ENCODE measurements at regions not wholly inside any gene's neighbourhood (a gene's known extent, or its start where the extent isn't known, plus 50 kb on each side); places are given as distances from the start of the nearest gene placed in this dataset.
"Not testable (repeated sequence)": the region's sequence is repeated elsewhere in the genome, so short reads cannot be mapped to it uniquely, and the experiment has no call there.

- not testable (repeated sequence) for H3K9ac ChIP-seq (ENCODE audit: low read length); H3K79me1 ChIP-seq (replicated peaks; ENCODE audit: low read length, poor library complexity, severe bottlenecking); H3K4me3 ChIP-seq (ENCODE audit: insufficient read depth in 1 of 2, low read depth in 1 of 2, low read length in 2 of 2); H3K23ac ChIP-seq (ENCODE audit: low read length in 2 of 2); H3K4ac ChIP-seq (ENCODE audit: low read depth in 1 of 2, low read length in 2 of 2); DNase-seq; H4K8ac ChIP-seq (ENCODE audit: low read length); H3K4me1 ChIP-seq (ENCODE audit: control insufficient read depth, insufficient read depth, low read depth, low read length); H3K18ac ChIP-seq (ENCODE audit: low read depth in 1 of 2, low read length in 2 of 2); H3K27me3 ChIP-seq (ENCODE audit: control insufficient read depth in 1 of 2, insufficient read depth in 1 of 2, low read length in 2 of 2); H2BK12ac ChIP-seq (ENCODE audit: low read length in 2 of 2); H3K27ac ChIP-seq (ENCODE audit: low read length, poor library complexity, severe bottlenecking); H2BK15ac ChIP-seq (ENCODE audit: low read depth, poor library complexity, severe bottlenecking); H3K4me2 ChIP-seq (ENCODE audit: low read length, poor library complexity, severe bottlenecking); H2AK5ac ChIP-seq (ENCODE audit: low read length, severe bottlenecking); H2BK5ac ChIP-seq (ENCODE audit: low read depth, low read length, poor library complexity, severe bottlenecking); H3K14ac ChIP-seq (ENCODE audit: low read length in 2 of 2); H2AFZ ChIP-seq (ENCODE audit: low read depth, low read length); H3K36me3 ChIP-seq (ENCODE audit: control insufficient read depth in 1 of 2, insufficient read depth in 2 of 2, low read depth in 1 of 2, low read length in 2 of 2); H3K9me3 ChIP-seq (ENCODE audit: control insufficient read depth, low read length); H4K91ac ChIP-seq (ENCODE audit: low read length); H2BK120ac ChIP-seq (ENCODE audit: low read depth, low read length)
- WGBS = no CpG with 5 or more reads among the region's 2 CpGs
These were observed 217.8 kb downstream of the BCL2L11 start for GRCh38 chr2:111338474-111338873.

DNA sequence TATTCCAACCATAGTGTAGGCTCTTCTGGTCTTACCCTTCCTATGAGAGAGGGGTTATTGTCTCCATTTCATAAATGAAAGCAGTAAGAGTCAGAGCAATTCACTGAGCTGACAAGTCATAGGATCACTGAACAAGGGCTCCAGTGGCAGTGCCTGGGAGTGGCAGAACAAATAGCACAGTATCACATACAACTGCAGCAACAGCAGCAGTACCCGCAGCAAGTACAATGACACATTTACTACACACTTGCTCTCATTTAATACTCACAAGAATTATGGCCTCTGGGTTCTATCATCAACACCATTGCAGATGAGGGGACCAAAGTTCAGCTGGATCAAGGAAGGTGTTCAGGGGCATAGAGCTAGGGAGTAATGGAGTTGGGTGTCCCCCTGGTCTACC is 218.8 kb downstream of the BCL2L11 start:
- not testable (repeated sequence) for H3K79me1 ChIP-seq (replicated peaks; ENCODE audit: low read length, poor library complexity, severe bottlenecking); H2AK5ac ChIP-seq (ENCODE audit: low read length, severe bottlenecking); H3K4me1 ChIP-seq (ENCODE audit: control insufficient read depth, insufficient read depth, low read depth, low read length); H3K36me3 ChIP-seq (ENCODE audit: control insufficient read depth in 1 of 2, insufficient read depth in 2 of 2, low read depth in 1 of 2, low read length in 2 of 2); H3K14ac ChIP-seq (ENCODE audit: low read length in 2 of 2); H2BK5ac ChIP-seq (ENCODE audit: low read depth, low read length, poor library complexity, severe bottlenecking); H2BK12ac ChIP-seq (ENCODE audit: low read length in 2 of 2); H3K23ac ChIP-seq (ENCODE audit: low read length in 2 of 2); H3K9me3 ChIP-seq (ENCODE audit: control insufficient read depth, low read length); H3K9ac ChIP-seq (ENCODE audit: low read length); H3K18ac ChIP-seq (ENCODE audit: low read depth in 1 of 2, low read length in 2 of 2); H2BK15ac ChIP-seq (ENCODE audit: low read depth, poor library complexity, severe bottlenecking); DNase-seq; H2AFZ ChIP-seq (ENCODE audit: low read depth, low read length); H3K4ac ChIP-seq (ENCODE audit: low read depth in 1 of 2, low read length in 2 of 2); H2BK120ac ChIP-seq (ENCODE audit: low read depth, low read length); H3K4me2 ChIP-seq (ENCODE audit: low read length, poor library complexity, severe bottlenecking); H4K8ac ChIP-seq (ENCODE audit: low read length); H3K4me3 ChIP-seq (ENCODE audit: insufficient read depth in 1 of 2, low read depth in 1 of 2, low read length in 2 of 2); H3K27me3 ChIP-seq (ENCODE audit: control insufficient read depth in 1 of 2, insufficient read depth in 1 of 2, low read length in 2 of 2); H3K27ac ChIP-seq (ENCODE audit: low read length, poor library complexity, severe bottlenecking); H4K91ac ChIP-seq (ENCODE audit: low read length)
- WGBS = no CpG with 5 or more reads among the region's 1 CpG

GRCh38 chr2:111344590-111344989 is 223.9 kb downstream of the BCL2L11 start:
- not testable (repeated sequence) for H3K27ac ChIP-seq (ENCODE audit: low read length, poor library complexity, severe bottlenecking); H3K18ac ChIP-seq (ENCODE audit: low read depth in 1 of 2, low read length in 2 of 2); H2AFZ ChIP-seq (ENCODE audit: low read depth, low read length); H3K27me3 ChIP-seq (ENCODE audit: control insufficient read depth in 1 of 2, insufficient read depth in 1 of 2, low read length in 2 of 2); H3K14ac ChIP-seq (ENCODE audit: low read length in 2 of 2); H3K4ac ChIP-seq (ENCODE audit: low read depth in 1 of 2, low read length in 2 of 2); H3K79me1 ChIP-seq (replicated peaks; ENCODE audit: low read length, poor library complexity, severe bottlenecking); H4K91ac ChIP-seq (ENCODE audit: low read length); H3K23ac ChIP-seq (ENCODE audit: low read length in 2 of 2); H3K9me3 ChIP-seq (ENCODE audit: control insufficient read depth, low read length); DNase-seq; H3K4me1 ChIP-seq (ENCODE audit: control insufficient read depth, insufficient read depth, low read depth, low read length); H2AK5ac ChIP-seq (ENCODE audit: low read length, severe bottlenecking); H3K4me2 ChIP-seq (ENCODE audit: low read length, poor library complexity, severe bottlenecking); H3K4me3 ChIP-seq (ENCODE audit: insufficient read depth in 1 of 2, low read depth in 1 of 2, low read length in 2 of 2); H4K8ac ChIP-seq (ENCODE audit: low read length); H2BK5ac ChIP-seq (ENCODE audit: low read depth, low read length, poor library complexity, severe bottlenecking); H2BK15ac ChIP-seq (ENCODE audit: low read depth, poor library complexity, severe bottlenecking); H2BK12ac ChIP-seq (ENCODE audit: low read length in 2 of 2); H3K36me3 ChIP-seq (ENCODE audit: control insufficient read depth in 1 of 2, insufficient read depth in 2 of 2, low read depth in 1 of 2, low read length in 2 of 2); H2BK120ac ChIP-seq (ENCODE audit: low read depth, low read length); H3K9ac ChIP-seq (ENCODE audit: low read length)
- WGBS = no CpG with 5 or more reads among the region's 2 CpGs

GRCh38 chr2:111345439-111345838 is 224.7 kb downstream of the BCL2L11 start:
- not testable (repeated sequence) for H2BK15ac ChIP-seq (ENCODE audit: low read depth, poor library complexity, severe bottlenecking); H2BK120ac ChIP-seq (ENCODE audit: low read depth, low read length); H3K23ac ChIP-seq (ENCODE audit: low read length in 2 of 2); DNase-seq; H3K4me1 ChIP-seq (ENCODE audit: control insufficient read depth, insufficient read depth, low read depth, low read length); H3K27me3 ChIP-seq (ENCODE audit: control insufficient read depth in 1 of 2, insufficient read depth in 1 of 2, low read length in 2 of 2); H3K27ac ChIP-seq (ENCODE audit: low read length, poor library complexity, severe bottlenecking); H3K36me3 ChIP-seq (ENCODE audit: control insufficient read depth in 1 of 2, insufficient read depth in 2 of 2, low read depth in 1 of 2, low read length in 2 of 2); H3K9me3 ChIP-seq (ENCODE audit: control insufficient read depth, low read length); H2BK5ac ChIP-seq (ENCODE audit: low read depth, low read length, poor library complexity, severe bottlenecking); H2BK12ac ChIP-seq (ENCODE audit: low read length in 2 of 2); H3K4ac ChIP-seq (ENCODE audit: low read depth in 1 of 2, low read length in 2 of 2); H2AK5ac ChIP-seq (ENCODE audit: low read length, severe bottlenecking); H4K91ac ChIP-seq (ENCODE audit: low read length); H2AFZ ChIP-seq (ENCODE audit: low read depth, low read length); H3K4me2 ChIP-seq (ENCODE audit: low read length, poor library complexity, severe bottlenecking); H4K8ac ChIP-seq (ENCODE audit: low read length); H3K9ac ChIP-seq (ENCODE audit: low read length); H3K4me3 ChIP-seq (ENCODE audit: insufficient read depth in 1 of 2, low read depth in 1 of 2, low read length in 2 of 2); H3K79me1 ChIP-seq (replicated peaks; ENCODE audit: low read length, poor library complexity, severe bottlenecking); H3K18ac ChIP-seq (ENCODE audit: low read depth in 1 of 2, low read length in 2 of 2); H3K14ac ChIP-seq (ENCODE audit: low read length in 2 of 2)
- WGBS = no CpG with 5 or more reads among the region's 3 CpGs

Data from mesenchymal stem cell (in vitro differentiated cells and primary cell).